ENCODE measurements at regions not wholly inside any gene's neighbourhood (a gene's known extent, or its start where the extent isn't known, plus 50 kb on each side); places are given as distances from the start of the nearest gene placed in this dataset.

- no peak overlapping the region for H2BK5ac ChIP-seq (ENCODE audit: low read depth, low read length, poor library complexity, severe bottlenecking)
- intact Hi-C loops (cut with micrococcal nuclease) (no loop called here), in situ Hi-C loops (cut with MboI; ENCODE audit: low sequenced_read_pairs) (no loop called here), dilution Hi-C loops (cut with HindIII; ENCODE audit: low sequenced_read_pairs, unreplicated experiment) (no loop called here)
- no peaks in the 10 kb centered on the region for H3K4me1 ChIP-seq (ENCODE audit: control insufficient read depth, insufficient read depth, low read length)
- no peak overlapping the region for H3K14ac ChIP-seq (replicated peaks; ENCODE audit: low read depth, low read length)
- no peak overlapping the region for H3K18ac ChIP-seq (ENCODE audit: low read depth, low read length)
- H3K27me3 ChIP-seq (ENCODE audit: control insufficient read depth, insufficient read depth, low read length) = peaks cover 2% of the 10 kb centered on the region; the same call in 1 of the 2 replicates
- H3K4ac ChIP-seq (ENCODE audit: low read depth, low read length) = no peak overlapping the region
- no peak overlapping the region for H3K56ac ChIP-seq (ENCODE audit: extremely low read depth, insufficient read depth, low read length)
- H4K8ac ChIP-seq (ENCODE audit: low read depth in 2 of 2, low read length in 2 of 2) = no peak overlapping the region
- no peaks in the 10 kb centered on the region for H3K36me3 ChIP-seq (ENCODE audit: control insufficient read depth, insufficient read depth, low read length)
- no peak overlapping the region for H2AK5ac ChIP-seq (ENCODE audit: low read depth, low read length)
- no peak overlapping the region for H3K27ac ChIP-seq (ENCODE audit: insufficient read depth, low read length)
- H3K9me3 ChIP-seq (ENCODE audit: control insufficient read depth, insufficient read depth, low read length) = no peaks in the 10 kb centered on the region
- H4K91ac ChIP-seq (ENCODE audit: insufficient read depth, low read depth, low read length) = no peak overlapping the region
- ATAC-seq (ENCODE audit: low read depth) (no peak), DNase-seq (no peak)
- no peak overlapping the region for H4K5ac ChIP-seq (ENCODE audit: low read depth, low read length)
- H3K9me1 ChIP-seq (ENCODE audit: insufficient read depth, low read length) = no peaks in the 10 kb centered on the region
- no peak overlapping the region for H3K4me3 ChIP-seq (ENCODE audit: insufficient read depth, low read depth, low read length)
- no TSS peak for BruUV-seq (replicated peaks)
- H2BK20ac ChIP-seq (ENCODE audit: low read depth, low read length) = no peak overlapping the region
- POLR2A ChIA-PET (ENCODE audit: unreplicated experiment) = no interaction called here
- no peak overlapping the region for H2BK15ac ChIP-seq (ENCODE audit: low read depth, low read length)
- no peak overlapping the region for H3K23ac ChIP-seq (ENCODE audit: low read depth, low read length)
- CTCF ChIA-PET = interaction anchor here (0.7 kb wide), 1 partner anchor 86 kb away, joined by 4 read pairs; no protein-coding TSS in a partner anchor
- no peaks in the 10 kb centered on the region for H3K79me1 ChIP-seq (ENCODE audit: low read depth in 1 of 2, low read length in 2 of 2)
- no peak overlapping the region for H2AK9ac ChIP-seq (replicated peaks; ENCODE audit: low read depth, low read length, poor library complexity)
- no peak overlapping the region for H2AFZ ChIP-seq (replicated peaks; ENCODE audit: low read length, poor library complexity)
- no peak overlapping the region for H3K9ac ChIP-seq (ENCODE audit: low read depth, low read length)
- TF ChIP-seq CTCF (conservative IDR thresholded peaks at IDR 0.05; ENCODE audit: low read depth, low read length) = no peak
- no peak for TF ChIP-seq USF2 (IDR thresholded peaks at IDR 0.05; ENCODE audit: low read depth, low read length)
- WGBS, 2 experiments (ENCODE audit: extremely low coverage in 2 of 2, insufficient read length in 1 of 2) = no CpG with 5 or more reads among the region's 1 CpG
- H3K4me2 ChIP-seq (ENCODE audit: low read depth, low read length) = no peak overlapping the region
- no peak overlapping the region for H2BK120ac ChIP-seq (ENCODE audit: low read depth, low read length)
- no peaks in the 10 kb centered on the region for H4K20me1 ChIP-seq (ENCODE audit: insufficient read depth, low read length)
Measured at GRCh38 chrX:16042980-16043379, 80.4 kb upstream of the GRPR start.
